KMS-11 (cell line): ENCODE measurements at regions not wholly inside any gene's neighbourhood (a gene's known extent, or its start where the extent isn't known, plus 50 kb on each side); places are given as distances from the start of the nearest gene placed in this dataset.

ENCODE experiments used
- H2AFZ ChIP-seq: fragments of 200-600 bp; sonication (generic); 2 replicates; pipeline ENCODE4 v1.6.1; 2016; ENCODE audit warnings: antibody characterized with exemption, mixed run types, low read depth
- H3K27ac ChIP-seq: fragments of 200-600 bp; sonication (generic); 2 replicates; pipeline ENCODE4 v1.6.1; 2016; ENCODE audit warnings: mild to moderate bottlenecking, mixed run types
- H3K27me3 ChIP-seq: fragments of 200-600 bp; sonication (generic); 2 replicates; pipeline ENCODE4 v1.6.1; 2017; ENCODE audit warnings: mild to moderate bottlenecking, low read depth, mixed run types, moderate library complexity; ENCODE audit not compliant: insufficient read depth
- H3K36me3 ChIP-seq: fragments of 200-600 bp; sonication (generic); 2 replicates; pipeline ENCODE4 v1.6.1; 2017; ENCODE audit warnings: mild to moderate bottlenecking, mixed run types; ENCODE audit not compliant: insufficient read depth
- H3K4me1 ChIP-seq: fragments of 200-600 bp; sonication (generic); 2 replicates; pipeline ENCODE4 v1.6.1; 2016; ENCODE audit warnings: mild to moderate bottlenecking, low read depth, mixed run types; ENCODE audit not compliant: poor library complexity, severe bottlenecking
- H3K4me2 ChIP-seq: fragments of 200-600 bp; sonication (generic); 2 replicates; pipeline ENCODE4 v1.7.0; 2016; ENCODE audit warnings: mild to moderate bottlenecking, mixed run types
- H3K4me3 ChIP-seq: fragments of 200-600 bp; sonication (generic); IDR thresholded peaks from 2 replicates; pipeline ENCODE4 v1.6.1; 2017; ENCODE audit warnings: low read depth, low read length, mixed read lengths; ENCODE audit not compliant: insufficient read depth
- H3K79me2 ChIP-seq: fragments of 200-600 bp; sonication (generic); 2 replicates; pipeline ENCODE4 v1.6.1; 2016; ENCODE audit warnings: low read depth, mixed run types; ENCODE audit not compliant: insufficient read depth
- H3K9ac ChIP-seq: fragments of 200-600 bp; sonication (generic); 2 replicates; pipeline ENCODE4 v1.6.1; 2016; ENCODE audit warnings: mild to moderate bottlenecking, mixed run types
- H4K20me1 ChIP-seq: fragments of 200-600 bp; sonication (generic); 2 replicates; pipeline ENCODE4 v1.6.1; 2016; ENCODE audit warnings: mild to moderate bottlenecking, mixed run types; ENCODE audit not compliant: insufficient read depth
- TF ChIP-seq, protein P1 (sequence below): fragments of 200-600 bp; sonication (generic); conservative IDR thresholded peaks from 2 replicates; pipeline ENCODE4 v1.6.1; 2017; ENCODE audit warnings: low read depth, mild to moderate bottlenecking, antibody characterized with exemption, low read length, moderate library complexity, mixed read lengths

DNA sequence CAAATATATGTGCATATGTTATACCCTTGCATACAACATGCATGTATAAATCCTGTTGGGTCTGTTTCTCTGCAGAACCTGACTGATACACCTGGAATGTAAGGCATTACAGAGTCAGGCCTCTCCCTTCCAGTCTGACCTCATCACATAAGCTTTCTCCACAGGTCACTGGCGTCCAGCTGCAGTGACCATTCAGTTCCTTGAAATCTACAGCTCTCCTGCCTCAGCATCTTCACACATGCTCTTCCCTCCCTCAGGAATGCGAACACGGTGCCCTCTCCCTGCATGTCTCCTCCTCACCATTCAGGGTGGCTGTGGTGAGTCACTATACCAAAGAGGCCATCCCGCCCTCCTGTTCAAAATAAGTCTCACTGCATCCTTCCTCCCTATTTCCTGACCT is 657.8 kb upstream of the B3GAT1 start:
- Histone ChIP-seq H3K27me3 (no peaks in the 10 kb centered on the region), H2AFZ (no peak overlapping the region), H3K79me2 (no peaks in the 10 kb centered on the region), H3K4me2 (no peak overlapping the region), H3K9ac (no peak overlapping the region), H3K27ac (no peak overlapping the region), H4K20me1 (no peaks in the 10 kb centered on the region), H3K4me1 (no peaks in the 10 kb centered on the region), H3K4me3 (no peak overlapping the region), H3K36me3 (no peaks in the 10 kb centered on the region)
- TF ChIP-seq, protein P1, sequence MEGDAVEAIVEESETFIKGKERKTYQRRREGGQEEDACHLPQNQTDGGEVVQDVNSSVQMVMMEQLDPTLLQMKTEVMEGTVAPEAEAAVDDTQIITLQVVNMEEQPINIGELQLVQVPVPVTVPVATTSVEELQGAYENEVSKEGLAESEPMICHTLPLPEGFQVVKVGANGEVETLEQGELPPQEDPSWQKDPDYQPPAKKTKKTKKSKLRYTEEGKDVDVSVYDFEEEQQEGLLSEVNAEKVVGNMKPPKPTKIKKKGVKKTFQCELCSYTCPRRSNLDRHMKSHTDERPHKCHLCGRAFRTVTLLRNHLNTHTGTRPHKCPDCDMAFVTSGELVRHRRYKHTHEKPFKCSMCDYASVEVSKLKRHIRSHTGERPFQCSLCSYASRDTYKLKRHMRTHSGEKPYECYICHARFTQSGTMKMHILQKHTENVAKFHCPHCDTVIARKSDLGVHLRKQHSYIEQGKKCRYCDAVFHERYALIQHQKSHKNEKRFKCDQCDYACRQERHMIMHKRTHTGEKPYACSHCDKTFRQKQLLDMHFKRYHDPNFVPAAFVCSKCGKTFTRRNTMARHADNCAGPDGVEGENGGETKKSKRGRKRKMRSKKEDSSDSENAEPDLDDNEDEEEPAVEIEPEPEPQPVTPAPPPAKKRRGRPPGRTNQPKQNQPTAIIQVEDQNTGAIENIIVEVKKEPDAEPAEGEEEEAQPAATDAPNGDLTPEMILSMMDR = no peak

DNA sequence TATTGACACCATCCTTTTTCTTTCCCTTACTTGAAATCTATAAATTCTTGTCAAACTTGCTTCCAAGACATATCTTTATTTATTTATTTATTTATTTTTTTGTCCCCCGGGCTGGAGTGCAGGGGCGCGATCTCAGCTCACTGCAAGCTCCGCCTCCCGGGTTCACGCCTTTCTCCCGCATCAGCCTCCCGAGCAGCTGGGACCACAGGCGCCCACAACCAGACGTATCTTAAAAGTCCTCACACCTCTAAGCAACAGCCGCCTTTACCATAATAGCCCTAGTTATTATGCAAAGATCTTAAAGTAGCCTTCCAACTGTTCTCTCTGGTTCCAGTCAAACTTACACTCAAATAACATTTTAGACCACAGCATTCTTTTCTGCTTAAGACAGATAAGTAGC is 657.0 kb upstream of the B3GAT1 start:
- TF ChIP-seq, protein P1 = no peak
- no peaks in the 10 kb centered on the region for H4K20me1 ChIP-seq
- H3K27me3 ChIP-seq = no peaks in the 10 kb centered on the region
- no peak overlapping the region for H2AFZ ChIP-seq
- no peak overlapping the region for H3K4me3 ChIP-seq
- H3K36me3 ChIP-seq = no peaks in the 10 kb centered on the region
- H3K9ac ChIP-seq = no peak overlapping the region
- no peaks in the 10 kb centered on the region for H3K4me1 ChIP-seq
- H3K79me2 ChIP-seq = no peaks in the 10 kb centered on the region
- H3K4me2 ChIP-seq = no peak overlapping the region
- H3K27ac ChIP-seq = no peak overlapping the region

DNA sequence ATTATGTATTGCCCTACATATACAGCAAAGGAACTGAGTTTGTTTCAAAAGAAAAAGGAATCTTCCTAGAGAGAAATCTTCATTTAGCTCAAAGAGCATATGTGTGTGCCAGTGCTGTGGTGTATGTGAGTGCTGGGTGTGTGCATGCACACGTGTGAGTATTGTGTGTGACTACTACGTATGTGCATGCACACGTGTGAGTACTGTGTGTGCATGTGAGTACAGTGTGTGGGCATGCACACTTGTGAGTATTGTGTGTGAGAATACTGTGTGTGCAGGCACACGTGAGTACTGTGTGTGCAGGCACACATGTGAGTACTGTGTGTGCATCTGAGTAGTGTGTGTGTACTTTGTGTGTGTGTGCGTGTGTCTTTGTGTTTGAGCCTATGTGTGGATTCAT is 651.0 kb upstream of the B3GAT1 start:
- H4K20me1 ChIP-seq = no peaks in the 10 kb centered on the region
- no peaks in the 10 kb centered on the region for H3K4me1 ChIP-seq
- TF ChIP-seq, protein P1 = no peak
- H3K4me2 ChIP-seq = no peak overlapping the region
- no peak overlapping the region for H3K9ac ChIP-seq
- H3K4me3 ChIP-seq = no peak overlapping the region
- H3K27me3 ChIP-seq = no peaks in the 10 kb centered on the region
- H3K27ac ChIP-seq = no peak overlapping the region
- H3K79me2 ChIP-seq = no peaks in the 10 kb centered on the region
- H3K36me3 ChIP-seq = no peaks in the 10 kb centered on the region
- no peak overlapping the region for H2AFZ ChIP-seq

DNA sequence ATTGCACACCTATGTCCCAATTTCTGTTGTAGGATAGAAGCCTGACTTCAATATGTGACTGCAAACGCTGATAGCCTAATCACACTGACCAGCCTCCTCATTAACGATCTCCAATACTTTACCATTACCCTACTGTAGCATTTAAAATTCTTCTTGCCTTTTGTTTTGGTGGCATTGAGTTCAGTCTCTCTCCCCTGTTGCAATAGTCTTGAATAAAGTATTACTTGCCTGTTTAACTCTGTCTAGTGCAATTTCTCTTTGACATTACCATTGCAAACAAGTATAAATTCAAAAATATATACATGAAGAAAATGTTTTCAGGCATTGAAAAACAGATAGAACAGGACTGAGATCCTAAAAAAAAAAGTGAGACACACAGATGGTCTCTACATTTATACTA is 649.1 kb upstream of the B3GAT1 start:
- H3K4me1 ChIP-seq = no peaks in the 10 kb centered on the region
- no peak overlapping the region for H3K4me2 ChIP-seq
- H3K27me3 ChIP-seq = no peaks in the 10 kb centered on the region
- H3K27ac ChIP-seq = no peak overlapping the region
- no peak overlapping the region for H3K9ac ChIP-seq
- H3K79me2 ChIP-seq = no peaks in the 10 kb centered on the region
- H2AFZ ChIP-seq = no peak overlapping the region
- no peaks in the 10 kb centered on the region for H4K20me1 ChIP-seq
- no peak overlapping the region for H3K4me3 ChIP-seq
- no peaks in the 10 kb centered on the region for H3K36me3 ChIP-seq
- TF ChIP-seq, protein P1 = no peak

DNA sequence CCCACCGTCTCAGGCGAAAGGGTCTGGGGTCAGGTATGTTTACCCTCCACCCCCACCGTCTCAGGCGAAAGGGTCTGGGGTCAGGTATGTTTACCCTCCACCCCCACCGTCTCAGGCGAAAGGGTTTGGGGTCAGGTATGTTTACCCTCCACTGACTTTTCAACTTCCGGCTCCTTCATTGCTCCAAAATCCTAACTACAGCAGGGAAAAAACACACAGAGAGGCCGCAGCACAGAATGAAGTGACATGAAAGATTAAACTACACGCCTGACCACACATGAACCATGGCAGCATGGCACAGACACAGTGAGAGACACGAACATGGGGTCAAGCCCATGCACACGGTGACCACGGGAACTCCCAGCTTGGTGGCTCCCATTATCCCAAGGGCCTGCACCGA is 634.9 kb upstream of the B3GAT1 start:
- no peak overlapping the region for H3K27ac ChIP-seq
- H3K4me1 ChIP-seq = no peaks in the 10 kb centered on the region
- no peaks in the 10 kb centered on the region for H3K36me3 ChIP-seq
- H4K20me1 ChIP-seq = no peaks in the 10 kb centered on the region
- H3K79me2 ChIP-seq = no peaks in the 10 kb centered on the region
- TF ChIP-seq, protein P1 = no peak
- H3K4me2 ChIP-seq = no peak overlapping the region
- H3K27me3 ChIP-seq = no peaks in the 10 kb centered on the region
- no peak overlapping the region for H3K4me3 ChIP-seq
- no peak overlapping the region for H3K9ac ChIP-seq
- no peak overlapping the region for H2AFZ ChIP-seq
